HL-60 (cell line): ENCODE measurements at regions not wholly inside any gene's neighbourhood (a gene's known extent, or its start where the extent isn't known, plus 50 kb on each side); places are given as distances from the start of the nearest gene placed in this dataset.

Experiments
- CTCF ChIP-seq: IDR thresholded peaks from one replicate; pipeline ENCODE4 v1.5.1; 2011; ENCODE audit warnings: low read length, control low read depth, inconsistent platforms; ENCODE audit not compliant: insufficient read depth
- TF ChIP-seq, protein P1 (sequence below): IDR thresholded peaks from 2 replicates; pipeline ENCODE4 v1.6.1; 2012; ENCODE audit warnings: low read depth; ENCODE audit not compliant: insufficient replicate concordance

- TF ChIP-seq, protein P1, sequence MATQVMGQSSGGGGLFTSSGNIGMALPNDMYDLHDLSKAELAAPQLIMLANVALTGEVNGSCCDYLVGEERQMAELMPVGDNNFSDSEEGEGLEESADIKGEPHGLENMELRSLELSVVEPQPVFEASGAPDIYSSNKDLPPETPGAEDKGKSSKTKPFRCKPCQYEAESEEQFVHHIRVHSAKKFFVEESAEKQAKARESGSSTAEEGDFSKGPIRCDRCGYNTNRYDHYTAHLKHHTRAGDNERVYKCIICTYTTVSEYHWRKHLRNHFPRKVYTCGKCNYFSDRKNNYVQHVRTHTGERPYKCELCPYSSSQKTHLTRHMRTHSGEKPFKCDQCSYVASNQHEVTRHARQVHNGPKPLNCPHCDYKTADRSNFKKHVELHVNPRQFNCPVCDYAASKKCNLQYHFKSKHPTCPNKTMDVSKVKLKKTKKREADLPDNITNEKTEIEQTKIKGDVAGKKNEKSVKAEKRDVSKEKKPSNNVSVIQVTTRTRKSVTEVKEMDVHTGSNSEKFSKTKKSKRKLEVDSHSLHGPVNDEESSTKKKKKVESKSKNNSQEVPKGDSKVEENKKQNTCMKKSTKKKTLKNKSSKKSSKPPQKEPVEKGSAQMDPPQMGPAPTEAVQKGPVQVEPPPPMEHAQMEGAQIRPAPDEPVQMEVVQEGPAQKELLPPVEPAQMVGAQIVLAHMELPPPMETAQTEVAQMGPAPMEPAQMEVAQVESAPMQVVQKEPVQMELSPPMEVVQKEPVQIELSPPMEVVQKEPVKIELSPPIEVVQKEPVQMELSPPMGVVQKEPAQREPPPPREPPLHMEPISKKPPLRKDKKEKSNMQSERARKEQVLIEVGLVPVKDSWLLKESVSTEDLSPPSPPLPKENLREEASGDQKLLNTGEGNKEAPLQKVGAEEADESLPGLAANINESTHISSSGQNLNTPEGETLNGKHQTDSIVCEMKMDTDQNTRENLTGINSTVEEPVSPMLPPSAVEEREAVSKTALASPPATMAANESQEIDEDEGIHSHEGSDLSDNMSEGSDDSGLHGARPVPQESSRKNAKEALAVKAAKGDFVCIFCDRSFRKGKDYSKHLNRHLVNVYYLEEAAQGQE = no peak
- TF ChIP-seq CTCF = no peak
Observed at GRCh38 chr9:42275141-42275540, 91.7 kb downstream of the SPATA31A6 start.
